ENCODE measurements at regions not wholly inside any gene's neighbourhood (a gene's known extent, or its start where the extent isn't known, plus 50 kb on each side); places are given as distances from the start of the nearest gene placed in this dataset.

GRCh38 chr15:39173426-39173825, 407.5 kb upstream of the THBS1 start:
- H3K9me3 Mint-ChIP-seq, result no peaks in the 10 kb centered on the region
- H3K36me3 Mint-ChIP-seq (ENCODE audit: insufficient read depth), result no peaks in the 10 kb centered on the region
- no peaks in the 10 kb centered on the region for H3K4me1 Mint-ChIP-seq (ENCODE audit: low read depth)
- no peak overlapping the region for H3K4me3 Mint-ChIP-seq
- DNase-seq (no peak), ATAC-seq (no peak)
- peaks cover 12% of the 10 kb centered on the region for H3K27me3 Mint-ChIP-seq (ENCODE audit: low read depth)

- Mint-ChIP-seq H3K9me3 (no peaks in the 10 kb centered on the region), H3K4me1 (ENCODE audit: low read depth) (no peaks in the 10 kb centered on the region), H3K36me3 (ENCODE audit: insufficient read depth) (no peaks in the 10 kb centered on the region), H3K27me3 (ENCODE audit: low read depth) (peaks cover 11% of the 10 kb centered on the region), H3K4me3 (no peak overlapping the region)
- ATAC-seq (no peak), DNase-seq (no peak)
Measured at GRCh38 chr15:39174332-39174731, 406.5 kb upstream of the THBS1 start.

- Mint-ChIP-seq H3K4me1 (ENCODE audit: low read depth) (no peaks in the 10 kb centered on the region), H3K4me3 (no peak overlapping the region), H3K36me3 (ENCODE audit: insufficient read depth) (no peaks in the 10 kb centered on the region), H3K9me3 (no peaks in the 10 kb centered on the region), H3K27me3 (ENCODE audit: low read depth) (peaks cover 18% of the 10 kb centered on the region)
- DNase-seq (no peak), ATAC-seq (no peak)
Measured at GRCh38 chr15:39176030-39176429, 404.8 kb upstream of the THBS1 start.

- H3K4me1 Mint-ChIP-seq (ENCODE audit: low read depth), result no peaks in the 10 kb centered on the region
- H3K27me3 Mint-ChIP-seq (ENCODE audit: low read depth), result peaks cover 20% of the 10 kb centered on the region
- ATAC-seq, result no peak
- no peak for DNase-seq
- no peaks in the 10 kb centered on the region for H3K9me3 Mint-ChIP-seq
- H3K36me3 Mint-ChIP-seq (ENCODE audit: insufficient read depth), result no peaks in the 10 kb centered on the region
- H3K4me3 Mint-ChIP-seq, result no peak overlapping the region
Measured at GRCh38 chr15:39177561-39177960, 403.3 kb upstream of the THBS1 start.

GRCh38 chr15:39180030-39180429, 400.8 kb upstream of the THBS1 start:
- ATAC-seq (no peak), DNase-seq (no peak)
- peaks cover 11% of the 10 kb centered on the region for H3K27me3 Mint-ChIP-seq (ENCODE audit: low read depth)
- no peaks in the 10 kb centered on the region for H3K36me3 Mint-ChIP-seq (ENCODE audit: insufficient read depth)
- no peak overlapping the region for H3K4me3 Mint-ChIP-seq
- H3K4me1 Mint-ChIP-seq (ENCODE audit: low read depth), result no peaks in the 10 kb centered on the region
- no peaks in the 10 kb centered on the region for H3K9me3 Mint-ChIP-seq

GRCh38 chr15:39180483-39180933, 400.4 kb upstream of the THBS1 start:
- no peak for DNase-seq
- H3K4me3 Mint-ChIP-seq, result no peak overlapping the region
- no peaks in the 10 kb centered on the region for H3K36me3 Mint-ChIP-seq (ENCODE audit: insufficient read depth)
- H3K4me1 Mint-ChIP-seq (ENCODE audit: low read depth), result no peaks in the 10 kb centered on the region
- peaks cover 14% of the 10 kb centered on the region for H3K27me3 Mint-ChIP-seq (ENCODE audit: low read depth)
- H3K9me3 Mint-ChIP-seq, result no peaks in the 10 kb centered on the region
- no peak for ATAC-seq

- no peak overlapping the region for H3K4me3 Mint-ChIP-seq
- no peaks in the 10 kb centered on the region for H3K36me3 Mint-ChIP-seq (ENCODE audit: insufficient read depth)
Measured at GRCh38 chr15:39181056-39181747, 399.7 kb upstream of the THBS1 start.

GRCh38 chr15:39181940-39182339, 398.9 kb upstream of the THBS1 start:
- H3K27me3 Mint-ChIP-seq (ENCODE audit: low read depth), result peaks cover 14% of the 10 kb centered on the region
- no peak overlapping the region for H3K4me3 Mint-ChIP-seq
- no peaks in the 10 kb centered on the region for H3K36me3 Mint-ChIP-seq (ENCODE audit: insufficient read depth)
- H3K4me1 Mint-ChIP-seq (ENCODE audit: low read depth), result no peaks in the 10 kb centered on the region
- ATAC-seq (no peak), DNase-seq (no peak)
- no peaks in the 10 kb centered on the region for H3K9me3 Mint-ChIP-seq

More at GRCh38 chr15:39181056-39181747, 399.7 kb upstream of the THBS1 start:
- Mint-ChIP-seq H3K4me1 (ENCODE audit: low read depth) (no peaks in the 10 kb centered on the region), H3K27me3 (ENCODE audit: low read depth) (peaks cover 14% of the 10 kb centered on the region), H3K9me3 (no peaks in the 10 kb centered on the region)
- DNase-seq (no peak), ATAC-seq (no peak)

- peaks cover 14% of the 10 kb centered on the region for H3K27me3 Mint-ChIP-seq (ENCODE audit: low read depth)
- H3K9me3 Mint-ChIP-seq, result no peaks in the 10 kb centered on the region
- ATAC-seq, result no peak
- H3K36me3 Mint-ChIP-seq (ENCODE audit: insufficient read depth), result no peaks in the 10 kb centered on the region
- no peak overlapping the region for H3K4me3 Mint-ChIP-seq
- no peaks in the 10 kb centered on the region for H3K4me1 Mint-ChIP-seq (ENCODE audit: low read depth)
- no peak for DNase-seq
Measured at GRCh38 chr15:39183164-39183881, 397.6 kb upstream of the THBS1 start.

- no peaks in the 10 kb centered on the region for H3K4me1 Mint-ChIP-seq (ENCODE audit: low read depth)
- H3K36me3 Mint-ChIP-seq (ENCODE audit: insufficient read depth), result no peaks in the 10 kb centered on the region
- no peak overlapping the region for H3K4me3 Mint-ChIP-seq
- DNase-seq (no peak), ATAC-seq (no peak)
- H3K9me3 Mint-ChIP-seq, result no peaks in the 10 kb centered on the region
- peaks cover 10% of the 10 kb centered on the region for H3K27me3 Mint-ChIP-seq (ENCODE audit: low read depth)
Measured at GRCh38 chr15:39184701-39185390, 396.0 kb upstream of the THBS1 start.

- DNase-seq, result no peak
- ATAC-seq, result no peak
- Mint-ChIP-seq H3K36me3 (ENCODE audit: insufficient read depth) (no peaks in the 10 kb centered on the region), H3K4me1 (ENCODE audit: low read depth) (no peaks in the 10 kb centered on the region), H3K9me3 (no peaks in the 10 kb centered on the region), H3K27me3 (ENCODE audit: low read depth) (peaks cover 8% of the 10 kb centered on the region), H3K4me3 (no peak overlapping the region)
Measured at GRCh38 chr15:39188314-39188713, 392.6 kb upstream of the THBS1 start.

- DNase-seq, result no peak
- Mint-ChIP-seq H3K27me3 (ENCODE audit: low read depth) (peaks cover 8% of the 10 kb centered on the region), H3K4me3 (no peak overlapping the region), H3K9me3 (no peaks in the 10 kb centered on the region), H3K36me3 (ENCODE audit: insufficient read depth) (no peaks in the 10 kb centered on the region), H3K4me1 (ENCODE audit: low read depth) (no peaks in the 10 kb centered on the region)
- ATAC-seq, result no peak
Measured at GRCh38 chr15:39188930-39189329, 391.9 kb upstream of the THBS1 start.

- H3K9me3 Mint-ChIP-seq, result no peaks in the 10 kb centered on the region
- no peak for DNase-seq
- H3K4me1 Mint-ChIP-seq (ENCODE audit: low read depth), result no peaks in the 10 kb centered on the region
- H3K36me3 Mint-ChIP-seq (ENCODE audit: insufficient read depth), result no peaks in the 10 kb centered on the region
- no peak overlapping the region for H3K4me3 Mint-ChIP-seq
- ATAC-seq, result no peak
- peaks cover 3% of the 10 kb centered on the region for H3K27me3 Mint-ChIP-seq (ENCODE audit: low read depth)
Measured at GRCh38 chr15:39191871-39192291, 389.0 kb upstream of the THBS1 start.

GRCh38 chr15:39192351-39192750, 388.5 kb upstream of the THBS1 start:
- DNase-seq, result no peak
- H3K36me3 Mint-ChIP-seq (ENCODE audit: insufficient read depth), result no peaks in the 10 kb centered on the region
- H3K4me1 Mint-ChIP-seq (ENCODE audit: low read depth), result no peaks in the 10 kb centered on the region
- H3K9me3 Mint-ChIP-seq, result no peaks in the 10 kb centered on the region
- H3K4me3 Mint-ChIP-seq, result no peak overlapping the region
- ATAC-seq, result no peak
- H3K27me3 Mint-ChIP-seq (ENCODE audit: low read depth), result peaks cover 3% of the 10 kb centered on the region
